ENCODE measurements at regions not wholly inside any gene's neighbourhood (a gene's known extent, or its start where the extent isn't known, plus 50 kb on each side); places are given as distances from the start of the nearest gene placed in this dataset.

GRCh38 chr18:60554967-60555366, 182.4 kb upstream of the MC4R start:
- no peak overlapping the region for H3K9ac ChIP-seq (ENCODE audit: low read depth, low read length)
- no peaks in the 10 kb centered on the region for H3K27me3 ChIP-seq (ENCODE audit: insufficient read depth, low read length)
- H3K4me3 ChIP-seq (ENCODE audit: low read length), result no peak overlapping the region
- WGBS, result 93% methylated on average over 3 of the region's 3 CpGs
- H3K4me1 ChIP-seq (ENCODE audit: insufficient read depth, low read length), result no peaks in the 10 kb centered on the region
- H3K36me3 ChIP-seq (ENCODE audit: insufficient read depth, low read length), result no peaks in the 10 kb centered on the region
- no peaks in the 10 kb centered on the region for H3K9me3 ChIP-seq (ENCODE audit: insufficient read depth, low read depth, low read length)
- H3K27ac ChIP-seq (ENCODE audit: low read depth, low read length), result no peak overlapping the region

GRCh38 chr18:60555625-60556024, 183.1 kb upstream of the MC4R start:
- Histone ChIP-seq H3K27me3 (ENCODE audit: insufficient read depth, low read length) (no peaks in the 10 kb centered on the region), H3K4me1 (ENCODE audit: insufficient read depth, low read length) (no peaks in the 10 kb centered on the region), H3K36me3 (ENCODE audit: insufficient read depth, low read length) (no peaks in the 10 kb centered on the region), H3K9me3 (ENCODE audit: insufficient read depth, low read depth, low read length) (no peaks in the 10 kb centered on the region), H3K9ac (ENCODE audit: low read depth, low read length) (no peak overlapping the region), H3K4me3 (ENCODE audit: low read length) (no peak overlapping the region), H3K27ac (ENCODE audit: low read depth, low read length) (no peak overlapping the region)
- 92% methylated on average over 5 of the region's 5 CpGs for WGBS

GRCh38 chr18:60556326-60556725, 183.8 kb upstream of the MC4R start:
- 94% methylated on average over 1 of the region's 1 CpG for WGBS

GRCh38 chr18:60560071-60560470, 187.5 kb upstream of the MC4R start:
- Histone ChIP-seq H3K9ac (ENCODE audit: low read depth, low read length) (no peak overlapping the region), H3K4me3 (ENCODE audit: low read length) (no peak overlapping the region), H3K36me3 (ENCODE audit: insufficient read depth, low read length) (no peaks in the 10 kb centered on the region), H3K27ac (ENCODE audit: low read depth, low read length) (no peak overlapping the region), H3K4me1 (ENCODE audit: insufficient read depth, low read length) (no peaks in the 10 kb centered on the region), H3K27me3 (ENCODE audit: insufficient read depth, low read length) (no peaks in the 10 kb centered on the region), H3K9me3 (ENCODE audit: insufficient read depth, low read depth, low read length) (no peaks in the 10 kb centered on the region)
- WGBS, result no CpG with 5 or more reads among the region's 2 CpGs

More at GRCh38 chr18:60556326-60556725, 183.8 kb upstream of the MC4R start:
- no peak overlapping the region for H3K9ac ChIP-seq (ENCODE audit: low read depth, low read length)
- H3K27me3 ChIP-seq (ENCODE audit: insufficient read depth, low read length), result no peaks in the 10 kb centered on the region
- H3K4me3 ChIP-seq (ENCODE audit: low read length), result no peak overlapping the region
- H3K9me3 ChIP-seq (ENCODE audit: insufficient read depth, low read depth, low read length), result no peaks in the 10 kb centered on the region
- H3K4me1 ChIP-seq (ENCODE audit: insufficient read depth, low read length), result no peaks in the 10 kb centered on the region
- H3K36me3 ChIP-seq (ENCODE audit: insufficient read depth, low read length), result no peaks in the 10 kb centered on the region
- no peak overlapping the region for H3K27ac ChIP-seq (ENCODE audit: low read depth, low read length)

GRCh38 chr18:60563082-60563481, 190.5 kb upstream of the MC4R start:
- H3K36me3 ChIP-seq (ENCODE audit: insufficient read depth, low read length), result no peaks in the 10 kb centered on the region
- H3K27ac ChIP-seq (ENCODE audit: low read depth, low read length), result no peak overlapping the region
- no peaks in the 10 kb centered on the region for H3K27me3 ChIP-seq (ENCODE audit: insufficient read depth, low read length)
- H3K9me3 ChIP-seq (ENCODE audit: insufficient read depth, low read depth, low read length), result no peaks in the 10 kb centered on the region
- no peaks in the 10 kb centered on the region for H3K4me1 ChIP-seq (ENCODE audit: insufficient read depth, low read length)
- no peak overlapping the region for H3K4me3 ChIP-seq (ENCODE audit: low read length)
- WGBS, result 100% methylated on average over 3 of the region's 3 CpGs
- H3K9ac ChIP-seq (ENCODE audit: low read depth, low read length), result no peak overlapping the region

GRCh38 chr18:60568220-60568619, 195.6 kb upstream of the MC4R start:
- Histone ChIP-seq H3K9me3 (ENCODE audit: insufficient read depth, low read depth, low read length) (no peaks in the 10 kb centered on the region), H3K36me3 (ENCODE audit: insufficient read depth, low read length) (no peaks in the 10 kb centered on the region), H3K4me3 (ENCODE audit: low read length) (no peak overlapping the region), H3K27me3 (ENCODE audit: insufficient read depth, low read length) (no peaks in the 10 kb centered on the region), H3K27ac (ENCODE audit: low read depth, low read length) (no peak overlapping the region), H3K9ac (ENCODE audit: low read depth, low read length) (no peak overlapping the region), H3K4me1 (ENCODE audit: insufficient read depth, low read length) (no peaks in the 10 kb centered on the region)
- 88% methylated on average over 3 of the region's 3 CpGs for WGBS

- H3K9ac ChIP-seq (ENCODE audit: low read depth, low read length), result no peak overlapping the region
- WGBS, result 100% methylated on average over 1 of the region's 1 CpG
- H3K4me3 ChIP-seq (ENCODE audit: low read length), result no peak overlapping the region
- no peaks in the 10 kb centered on the region for H3K9me3 ChIP-seq (ENCODE audit: insufficient read depth, low read depth, low read length)
- H3K27ac ChIP-seq (ENCODE audit: low read depth, low read length), result no peak overlapping the region
- no peaks in the 10 kb centered on the region for H3K36me3 ChIP-seq (ENCODE audit: insufficient read depth, low read length)
- H3K4me1 ChIP-seq (ENCODE audit: insufficient read depth, low read length), result no peaks in the 10 kb centered on the region
- H3K27me3 ChIP-seq (ENCODE audit: insufficient read depth, low read length), result no peaks in the 10 kb centered on the region
Observed at GRCh38 chr18:60570172-60570571, 197.6 kb upstream of the MC4R start.

GRCh38 chr18:60577457-60577856, 204.9 kb upstream of the MC4R start:
- no peak overlapping the region for H3K9ac ChIP-seq (ENCODE audit: low read depth, low read length)

GRCh38 chr18:60585670-60586069, 213.1 kb upstream of the MC4R start:
- Histone ChIP-seq H3K27ac (ENCODE audit: low read depth, low read length) (no peak overlapping the region), H3K9me3 (ENCODE audit: insufficient read depth, low read depth, low read length) (no peaks in the 10 kb centered on the region), H3K27me3 (ENCODE audit: insufficient read depth, low read length) (no peaks in the 10 kb centered on the region), H3K9ac (ENCODE audit: low read depth, low read length) (no peak overlapping the region), H3K4me3 (ENCODE audit: low read length) (no peak overlapping the region), H3K36me3 (ENCODE audit: insufficient read depth, low read length) (no peaks in the 10 kb centered on the region), H3K4me1 (ENCODE audit: insufficient read depth, low read length) (no peaks in the 10 kb centered on the region)

More at GRCh38 chr18:60577457-60577856, 204.9 kb upstream of the MC4R start:
- Histone ChIP-seq H3K4me3 (ENCODE audit: low read length) (no peak overlapping the region), H3K4me1 (ENCODE audit: insufficient read depth, low read length) (no peaks in the 10 kb centered on the region), H3K27me3 (ENCODE audit: insufficient read depth, low read length) (no peaks in the 10 kb centered on the region), H3K36me3 (ENCODE audit: insufficient read depth, low read length) (no peaks in the 10 kb centered on the region), H3K27ac (ENCODE audit: low read depth, low read length) (no peak overlapping the region), H3K9me3 (ENCODE audit: insufficient read depth, low read depth, low read length) (no peaks in the 10 kb centered on the region)
- 88% methylated on average over 1 of the region's 1 CpG for WGBS

GRCh38 chr18:60593249-60593648, 220.7 kb upstream of the MC4R start:
- H3K4me1 ChIP-seq (ENCODE audit: insufficient read depth, low read length), result no peaks in the 10 kb centered on the region
- no peak overlapping the region for H3K4me3 ChIP-seq (ENCODE audit: low read length)
- no peak overlapping the region for H3K9ac ChIP-seq (ENCODE audit: low read depth, low read length)
- H3K27me3 ChIP-seq (ENCODE audit: insufficient read depth, low read length), result no peaks in the 10 kb centered on the region
- H3K9me3 ChIP-seq (ENCODE audit: insufficient read depth, low read depth, low read length), result no peaks in the 10 kb centered on the region
- H3K27ac ChIP-seq (ENCODE audit: low read depth, low read length), result no peak overlapping the region
- 83% methylated on average over 5 of the region's 5 CpGs for WGBS
- no peaks in the 10 kb centered on the region for H3K36me3 ChIP-seq (ENCODE audit: insufficient read depth, low read length)

GRCh38 chr18:60596928-60597327, 224.4 kb upstream of the MC4R start:
- H3K36me3 ChIP-seq (ENCODE audit: insufficient read depth, low read length), result no peaks in the 10 kb centered on the region
- 80% methylated on average over 1 of the region's 3 CpGs for WGBS
- no peaks in the 10 kb centered on the region for H3K27me3 ChIP-seq (ENCODE audit: insufficient read depth, low read length)
- H3K27ac ChIP-seq (ENCODE audit: low read depth, low read length), result no peak overlapping the region
- no peak overlapping the region for H3K9ac ChIP-seq (ENCODE audit: low read depth, low read length)
- no peaks in the 10 kb centered on the region for H3K4me1 ChIP-seq (ENCODE audit: insufficient read depth, low read length)
- H3K9me3 ChIP-seq (ENCODE audit: insufficient read depth, low read depth, low read length), result no peaks in the 10 kb centered on the region
- no peak overlapping the region for H3K4me3 ChIP-seq (ENCODE audit: low read length)

- Histone ChIP-seq H3K9ac (ENCODE audit: low read depth, low read length) (no peak overlapping the region), H3K4me1 (ENCODE audit: insufficient read depth, low read length) (no peaks in the 10 kb centered on the region), H3K27ac (ENCODE audit: low read depth, low read length) (no peak overlapping the region), H3K4me3 (ENCODE audit: low read length) (no peak overlapping the region), H3K9me3 (ENCODE audit: insufficient read depth, low read depth, low read length) (no peaks in the 10 kb centered on the region), H3K27me3 (ENCODE audit: insufficient read depth, low read length) (no peaks in the 10 kb centered on the region), H3K36me3 (ENCODE audit: insufficient read depth, low read length) (no peaks in the 10 kb centered on the region)
- no CpG with 5 or more reads among the region's 1 CpG for WGBS
Observed at GRCh38 chr18:60599267-60599666, 226.7 kb upstream of the MC4R start.
